ENCODE measurements at regions not wholly inside any gene's neighbourhood (a gene's known extent, or its start where the extent isn't known, plus 50 kb on each side); places are given as distances from the start of the nearest gene placed in this dataset.

DNA sequence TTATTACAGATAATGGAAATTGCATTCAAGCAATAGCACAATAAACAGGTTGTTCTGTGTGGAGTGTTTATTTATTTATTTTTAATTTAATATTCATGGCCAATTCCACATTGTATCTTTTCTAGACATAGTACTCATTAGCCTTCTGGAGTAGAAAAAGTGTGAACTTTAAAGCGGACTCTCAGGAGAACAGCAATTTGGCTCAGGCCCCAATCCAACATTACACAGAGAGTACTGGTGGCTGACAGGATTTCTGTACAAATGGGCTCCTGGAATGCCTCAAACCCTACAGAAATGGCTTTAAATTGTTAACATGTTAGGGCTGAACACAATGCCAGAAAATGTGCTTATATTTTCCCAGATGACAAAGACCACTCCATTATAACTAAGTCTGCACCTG, 533.9 kb upstream of the NXPH2 start:
- no peak for TF ChIP-seq CTCF (IDR thresholded peaks at IDR 0.05)
- no peak for TF ChIP-seq POLR2AphosphoS5 (IDR thresholded peaks at IDR 0.05)
- no peak for TF ChIP-seq POLR2A (IDR thresholded peaks at IDR 0.05)
